H9 (cell line): ENCODE measurements at regions not wholly inside any gene's neighbourhood (a gene's known extent, or its start where the extent isn't known, plus 50 kb on each side); places are given as distances from the start of the nearest gene placed in this dataset.

Experiments
- DNase-seq: peaks from one replicate; pipeline ENCODE4 v3.0.0-alpha.2; 2017
- H2AFZ ChIP-seq: one replicate; pipeline ENCODE4 v1.6.1; 2013; ENCODE audit warnings: mild to moderate bottlenecking, low read length, control low read depth, moderate library complexity
- H2AK5ac ChIP-seq: 2 replicates; pipeline ENCODE4 v1.6.1; 2013; ENCODE audit warnings: low read length, control low read depth, mixed read lengths; ENCODE audit not compliant: insufficient read length
- H2BK120ac ChIP-seq: one replicate; pipeline ENCODE4 v1.6.1; 2013; ENCODE audit warnings: low read depth, mild to moderate bottlenecking, low read length, control low read depth, inconsistent platforms; ENCODE audit not compliant: poor library complexity, severe bottlenecking
- H2BK12ac ChIP-seq: 2 replicates; pipeline ENCODE4 v1.6.1; 2013; ENCODE audit warnings: low read length, control low read depth, mixed read lengths, low read depth; ENCODE audit not compliant: insufficient read length
- H2BK15ac ChIP-seq: 2 replicates; pipeline ENCODE4 v1.6.1; 2013; ENCODE audit warnings: low read depth, low read length, control low read depth
- H2BK20ac ChIP-seq: one replicate; pipeline ENCODE4 v1.6.1; 2013; ENCODE audit warnings: low read depth, mild to moderate bottlenecking, low read length, control low read depth, inconsistent platforms; ENCODE audit not compliant: poor library complexity, severe bottlenecking
- H2BK5ac ChIP-seq: 2 replicates; pipeline ENCODE4 v1.6.1; 2013; ENCODE audit warnings: low read length, control low read depth, mixed read lengths; ENCODE audit not compliant: insufficient read length
- H3K14ac ChIP-seq: 2 replicates; pipeline ENCODE4 v1.6.1; 2013; ENCODE audit warnings: low read length, control low read depth; ENCODE audit not compliant: insufficient read depth
- H3K18ac ChIP-seq: 2 replicates; pipeline ENCODE4 v1.6.1; 2013; ENCODE audit warnings: low read depth, mild to moderate bottlenecking, mixed read lengths, low read length, control low read depth; ENCODE audit not compliant: insufficient read length
- H3K23ac ChIP-seq: 2 replicates; pipeline ENCODE4 v1.6.1; 2013; ENCODE audit warnings: low read length, control low read depth, mixed read lengths, low read depth; ENCODE audit not compliant: insufficient read length
- H3K23me2 ChIP-seq: 2 replicates; pipeline ENCODE4 v1.6.1; 2013; ENCODE audit warnings: low read depth, mild to moderate bottlenecking, mixed read lengths, low read length, control low read depth; ENCODE audit not compliant: insufficient read length, poor library complexity, severe bottlenecking
- H3K27ac ChIP-seq: 2 replicates; pipeline ENCODE4 v1.5.1; 2013; ENCODE audit warnings: low read length, control low read depth, mixed read lengths, low read depth; ENCODE audit not compliant: insufficient read length
- H3K27me3 ChIP-seq: 2 replicates; pipeline ENCODE4 v1.6.1; 2013; ENCODE audit warnings: low read length, control low read depth, inconsistent platforms; ENCODE audit not compliant: insufficient read depth
- H3K4ac ChIP-seq: 2 replicates; pipeline ENCODE4 v1.6.1; 2013; ENCODE audit warnings: low read depth, mild to moderate bottlenecking, control low read depth, inconsistent platforms, low read length, moderate library complexity
- H3K4me1 ChIP-seq: 2 replicates; pipeline ENCODE4 v1.6.1; 2013; ENCODE audit warnings: low read length, control low read depth, inconsistent platforms; ENCODE audit not compliant: insufficient read depth
- H3K4me2 ChIP-seq: 2 replicates; pipeline ENCODE4 v1.6.1; 2013; ENCODE audit warnings: low read length, control low read depth, mixed read lengths; ENCODE audit not compliant: insufficient read length, insufficient read depth
- H3K56ac ChIP-seq: 2 replicates; pipeline ENCODE4 v1.6.1; 2013; ENCODE audit warnings: low read depth, mild to moderate bottlenecking, mixed read lengths, low read length, control low read depth; ENCODE audit not compliant: insufficient read length
- H3K79me1 ChIP-seq: 2 replicates; pipeline ENCODE4 v1.6.1; 2013; ENCODE audit warnings: low read depth, mild to moderate bottlenecking, moderate library complexity, low read length, control low read depth, inconsistent platforms; ENCODE audit not compliant: insufficient read depth, poor library complexity, severe bottlenecking
- H3K79me2 ChIP-seq: 2 replicates; pipeline ENCODE4 v1.6.1; 2013; ENCODE audit warnings: low read length, control low read depth, inconsistent platforms; ENCODE audit not compliant: insufficient read depth
- H3K9ac ChIP-seq: 2 replicates; pipeline ENCODE4 v1.6.1; 2013; ENCODE audit warnings: low read length, control low read depth, mixed read lengths; ENCODE audit not compliant: insufficient read length; ENCODE audit errors: extremely low read depth
- H3K9me3 ChIP-seq: one replicate; pipeline ENCODE4 v1.6.1; 2013; ENCODE audit warnings: low read depth, low read length, inconsistent platforms; ENCODE audit not compliant: control insufficient read depth
- H3T11ph ChIP-seq: one replicate; pipeline ENCODE4 v1.6.1; 2013; ENCODE audit warnings: mild to moderate bottlenecking, low read length, control low read depth, inconsistent platforms
- H4K20me1 ChIP-seq: one replicate; pipeline ENCODE4 v1.6.1; 2013; ENCODE audit not compliant: control insufficient read depth, insufficient read length, insufficient read depth
- H4K5ac ChIP-seq: 2 replicates; pipeline ENCODE4 v1.6.1; 2013; ENCODE audit warnings: low read depth, mild to moderate bottlenecking, mixed read lengths, low read length, control low read depth; ENCODE audit not compliant: insufficient read length
- H4K8ac ChIP-seq: replicated peaks from 2 replicates; pipeline ENCODE4 v1.6.1; 2013; ENCODE audit warnings: low read length, control low read depth, mixed read lengths, low read depth; ENCODE audit not compliant: insufficient read length
- H4K91ac ChIP-seq: 2 replicates; pipeline ENCODE4 v1.6.1; 2013; ENCODE audit warnings: low read depth, mild to moderate bottlenecking, moderate library complexity, mixed read lengths, low read length, control low read depth; ENCODE audit not compliant: insufficient read length
- H3K27ac Mint-ChIP-seq, 3 experiments: 2 replicates in 2 of 3; 3 replicates in 1 of 3; pipeline ENCODE4 v1.8.0; 2020 to 2021; ENCODE audit warnings: mixed read lengths in 3 of 3, mild to moderate bottlenecking in 1 of 3, moderate library complexity in 1 of 3
- H3K27me3 Mint-ChIP-seq: 2 replicates; pipeline ENCODE4 v1.8.0; 2021; ENCODE audit warnings: low read depth, mild to moderate bottlenecking, moderate library complexity, mixed read lengths
- H3K36me3 Mint-ChIP-seq, 3 experiments: 2 replicates in 2 of 3; 3 replicates in 1 of 3; pipeline ENCODE4 v1.8.0; 2020 to 2021; ENCODE audit warnings: low read depth in 3 of 3, mixed read lengths in 3 of 3; ENCODE audit not compliant: insufficient read depth in 1 of 3
- H3K4me1 Mint-ChIP-seq, 2 experiments: 2 replicates each; pipeline ENCODE4 v1.8.0; 2020; ENCODE audit warnings: mixed read lengths in 2 of 2
- H3K4me3 Mint-ChIP-seq, 2 experiments: 2 replicates in 1 of 2; 3 replicates in 1 of 2; pipeline ENCODE4 v1.8.0; 2020 to 2021; ENCODE audit warnings: mild to moderate bottlenecking in 2 of 2, mixed read lengths in 2 of 2, moderate library complexity in 1 of 2
- H3K9me3 Mint-ChIP-seq, 2 experiments: 2 replicates in 1 of 2; 3 replicates in 1 of 2; pipeline ENCODE4 v1.8.0; 2020; ENCODE audit warnings: mild to moderate bottlenecking in 2 of 2, mixed read lengths in 2 of 2, moderate library complexity in 1 of 2
- TF ChIP-seq, protein P1 (sequence below): fragments of 200-600 bp; sonication (generic); conservative IDR thresholded peaks from 3 replicates; pipeline ENCODE4 v1.8.0; 2021; ENCODE audit warnings: antibody characterized with exemption, mild to moderate bottlenecking

DNA sequence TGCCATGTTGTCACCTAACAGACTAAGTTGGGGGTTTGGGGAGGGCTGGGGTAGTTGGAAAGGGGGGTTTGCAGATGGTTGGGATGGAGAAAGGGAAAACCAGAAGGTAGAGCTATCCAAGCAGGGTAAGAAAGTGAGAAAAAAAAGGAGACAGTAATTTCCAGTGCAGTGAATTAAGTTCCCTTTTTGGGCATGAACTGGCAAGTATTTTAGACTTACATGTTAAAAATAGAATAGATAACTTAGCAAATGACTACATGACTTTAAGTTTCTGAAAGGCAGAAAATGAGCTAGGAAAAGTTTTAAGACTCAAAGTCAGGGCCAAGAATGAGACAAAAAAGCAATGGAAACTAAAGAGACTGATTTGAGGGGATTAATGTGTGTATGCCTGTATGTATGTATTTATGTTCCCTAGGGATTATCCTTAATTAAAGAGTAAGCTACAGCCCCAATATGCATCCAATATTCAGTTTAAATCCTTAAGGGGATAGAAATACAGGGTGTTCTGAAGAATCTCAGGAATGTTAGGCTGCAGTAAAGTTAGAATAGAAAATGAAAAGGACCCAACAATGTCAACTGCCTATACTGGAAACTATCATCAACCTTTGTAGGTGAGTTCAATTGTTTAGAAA lies 285.2 kb upstream of the MME start:
- no peak overlapping the region for H2AK5ac ChIP-seq
- H4K91ac ChIP-seq = no peak overlapping the region

More for the DNA sequence above, 285.2 kb upstream of the MME start:
- Histone ChIP-seq H3K23ac (no peak overlapping the region), H3K27ac (no peak overlapping the region), H3K79me1 (no peaks in the 10 kb centered on the region), H3K4ac (no peak overlapping the region), H4K20me1 (no peaks in the 10 kb centered on the region), H3K4me2 (no peak overlapping the region), H3K27me3 (no peaks in the 10 kb centered on the region), H3K18ac (no peak overlapping the region), H3T11ph (no peak overlapping the region), H4K5ac (no peak overlapping the region), H3K79me2 (no peaks in the 10 kb centered on the region), H3K23me2 (no peaks in the 10 kb centered on the region), H2BK12ac (no peak overlapping the region), H3K14ac (no peak overlapping the region), H3K9me3 (no peaks in the 10 kb centered on the region), H3K56ac (no peak overlapping the region), H2BK20ac (no peak overlapping the region), H2AFZ (no peak overlapping the region), H3K4me1 (no peaks in the 10 kb centered on the region), H2BK5ac (no peak overlapping the region), H3K9ac (no peak overlapping the region), H2BK120ac (no peak overlapping the region), H4K8ac (no peak overlapping the region), H2BK15ac (no peak overlapping the region)
- TF ChIP-seq, protein P1, sequence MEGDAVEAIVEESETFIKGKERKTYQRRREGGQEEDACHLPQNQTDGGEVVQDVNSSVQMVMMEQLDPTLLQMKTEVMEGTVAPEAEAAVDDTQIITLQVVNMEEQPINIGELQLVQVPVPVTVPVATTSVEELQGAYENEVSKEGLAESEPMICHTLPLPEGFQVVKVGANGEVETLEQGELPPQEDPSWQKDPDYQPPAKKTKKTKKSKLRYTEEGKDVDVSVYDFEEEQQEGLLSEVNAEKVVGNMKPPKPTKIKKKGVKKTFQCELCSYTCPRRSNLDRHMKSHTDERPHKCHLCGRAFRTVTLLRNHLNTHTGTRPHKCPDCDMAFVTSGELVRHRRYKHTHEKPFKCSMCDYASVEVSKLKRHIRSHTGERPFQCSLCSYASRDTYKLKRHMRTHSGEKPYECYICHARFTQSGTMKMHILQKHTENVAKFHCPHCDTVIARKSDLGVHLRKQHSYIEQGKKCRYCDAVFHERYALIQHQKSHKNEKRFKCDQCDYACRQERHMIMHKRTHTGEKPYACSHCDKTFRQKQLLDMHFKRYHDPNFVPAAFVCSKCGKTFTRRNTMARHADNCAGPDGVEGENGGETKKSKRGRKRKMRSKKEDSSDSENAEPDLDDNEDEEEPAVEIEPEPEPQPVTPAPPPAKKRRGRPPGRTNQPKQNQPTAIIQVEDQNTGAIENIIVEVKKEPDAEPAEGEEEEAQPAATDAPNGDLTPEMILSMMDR = no peak
- H3K27ac Mint-ChIP-seq = no peak overlapping the region
- no peak for DNase-seq
- no peaks in the 10 kb centered on the region for H3K27me3 Mint-ChIP-seq
- H3K36me3 Mint-ChIP-seq = no peaks in the 10 kb centered on the region
- no peaks in the 10 kb centered on the region for H3K9me3 Mint-ChIP-seq
- H3K4me1 Mint-ChIP-seq = peaks cover 2 to 3% of the 10 kb centered on the region in 2 experiments; a peak in 1 of 4 replicates
- H3K4me3 Mint-ChIP-seq = no peak overlapping the region
